Activated CD8-positive, alpha-beta memory T cell treated with anti-CD3 and anti-CD28 coated beads, Interleukin-2, amount 50 U/mL, for 24 hours (primary cell): ENCODE measurements at regions not wholly inside any gene's neighbourhood (a gene's known extent, or its start where the extent isn't known, plus 50 kb on each side); places are given as distances from the start of the nearest gene placed in this dataset.

ENCODE experiments used
- DNase-seq: peaks from one replicate; pipeline ENCODE4 v3.0.0-alpha.2; 2020; ENCODE audit errors: extremely low read depth

DNA sequence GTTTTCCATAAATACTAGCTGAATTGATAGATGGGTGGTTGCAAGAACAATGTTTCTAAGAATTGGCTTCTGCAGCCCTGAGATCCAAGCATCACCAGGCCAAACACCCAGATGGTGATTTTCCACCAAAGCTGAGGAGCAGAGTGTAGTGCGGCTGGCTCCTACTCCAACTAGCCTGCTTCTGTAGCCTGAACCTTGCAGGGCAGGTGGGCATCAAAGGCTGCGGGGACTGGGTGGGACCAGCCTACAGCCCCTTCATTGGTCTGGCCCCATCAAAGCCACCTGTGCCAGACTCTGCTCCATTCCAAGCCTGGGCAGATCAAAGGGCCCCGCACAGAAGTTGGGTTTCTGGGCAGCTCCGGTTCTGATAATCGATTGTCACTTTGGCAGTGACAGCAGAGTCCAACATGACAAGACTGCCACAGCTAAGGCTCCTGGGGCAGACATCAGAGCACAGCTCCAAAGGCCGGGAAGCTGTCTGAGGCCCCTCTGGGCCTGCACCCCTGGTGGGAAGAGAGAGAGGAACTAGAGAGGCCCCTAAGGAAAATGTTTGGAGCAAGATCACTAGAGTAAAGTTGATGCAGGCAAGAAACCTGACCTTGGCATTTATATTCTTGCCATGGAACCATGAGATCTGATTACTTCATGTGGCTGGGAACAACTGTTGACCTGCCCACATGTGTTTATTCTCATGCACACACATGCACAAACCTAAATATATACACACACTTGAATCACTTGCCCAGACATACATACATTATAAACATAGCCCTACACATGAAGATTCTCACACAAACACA lies 582.9 kb downstream of the INSC start:
- no peak for DNase-seq

DNA sequence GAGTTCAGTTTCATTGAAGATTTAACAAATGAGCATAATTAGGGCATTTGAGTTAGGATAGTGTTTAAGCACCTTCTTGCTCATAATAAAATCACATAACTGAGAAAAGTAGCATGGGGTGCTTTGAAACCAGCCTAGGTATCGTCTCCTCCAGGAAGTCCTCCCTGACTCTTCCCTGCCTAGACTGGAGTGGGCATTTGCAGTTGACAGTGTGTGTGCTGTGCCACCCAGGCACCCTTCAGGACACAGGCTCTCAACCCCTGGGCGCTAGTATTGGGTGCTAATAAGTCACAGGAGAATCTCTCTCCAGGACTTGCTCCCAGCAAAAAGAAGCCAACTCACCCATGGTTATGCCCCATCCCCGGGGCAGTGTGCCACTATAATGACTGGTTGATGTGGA lies 584.1 kb downstream of the INSC start:
- no peak for DNase-seq

DNA sequence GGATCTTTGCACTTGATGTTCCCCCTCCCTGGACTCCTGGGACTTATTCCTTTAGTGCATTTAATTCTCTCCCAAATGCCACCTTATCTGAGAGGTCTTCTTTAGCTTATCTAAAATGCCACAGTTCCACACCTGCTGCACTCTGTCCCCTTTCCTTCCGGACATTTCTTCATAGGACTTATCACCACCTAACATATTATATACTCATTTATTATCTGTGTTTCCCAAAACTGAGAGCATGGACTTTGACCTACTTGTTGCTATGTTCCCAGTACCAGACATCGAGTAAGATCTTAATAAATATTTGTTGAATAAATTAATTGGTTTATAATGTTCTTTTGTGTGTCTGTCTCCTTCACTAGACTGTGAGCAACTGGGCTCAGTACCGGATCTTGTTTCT lies 585.3 kb downstream of the INSC start:
- no peak for DNase-seq

DNA sequence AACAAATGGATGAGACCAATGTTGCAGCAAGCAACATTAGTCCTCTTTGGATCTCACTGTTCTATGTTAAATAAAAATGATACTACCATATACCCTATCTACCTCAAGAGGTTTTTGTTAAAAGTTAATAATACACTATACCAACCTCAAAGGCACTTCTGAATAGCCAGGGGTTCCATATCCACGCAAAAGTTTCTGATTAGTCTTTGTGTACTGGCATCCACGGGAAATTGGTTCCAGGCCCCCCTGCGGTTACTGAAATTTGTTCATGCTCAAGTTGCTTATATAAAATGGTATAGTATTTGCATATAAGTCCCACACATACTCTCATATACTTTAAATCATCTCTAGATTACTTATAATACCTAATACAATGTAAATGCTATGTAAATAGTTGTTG lies 585.7 kb downstream of the INSC start:
- DNase-seq, result no peak

GRCh38 chr11:15704064-15704463 lies 589.3 kb downstream of the INSC start:
- no peak for DNase-seq

DNA sequence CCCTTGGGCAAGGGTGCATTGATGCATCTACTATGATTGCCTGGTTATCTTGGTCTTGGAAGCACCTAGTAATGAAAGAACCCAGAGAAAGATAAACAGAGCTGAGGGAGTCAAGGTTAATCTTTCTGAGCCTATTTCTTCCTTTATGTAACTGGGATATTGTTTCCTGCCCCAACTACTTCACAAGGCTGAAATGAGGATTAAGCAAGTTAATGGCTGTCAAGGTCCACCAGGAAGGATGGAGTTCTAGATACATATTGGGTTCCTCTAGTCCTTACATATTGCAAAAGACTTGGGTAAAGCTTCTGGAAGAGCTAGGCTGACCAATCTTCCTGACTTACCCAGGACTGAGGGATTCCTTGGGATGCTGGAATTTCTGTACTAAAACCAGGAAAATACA lies 589.8 kb downstream of the INSC start:
- DNase-seq, result no peak

- no peak for DNase-seq
These were observed 591.2 kb downstream of the INSC start for GRCh38 chr11:15705891-15706290.

DNA sequence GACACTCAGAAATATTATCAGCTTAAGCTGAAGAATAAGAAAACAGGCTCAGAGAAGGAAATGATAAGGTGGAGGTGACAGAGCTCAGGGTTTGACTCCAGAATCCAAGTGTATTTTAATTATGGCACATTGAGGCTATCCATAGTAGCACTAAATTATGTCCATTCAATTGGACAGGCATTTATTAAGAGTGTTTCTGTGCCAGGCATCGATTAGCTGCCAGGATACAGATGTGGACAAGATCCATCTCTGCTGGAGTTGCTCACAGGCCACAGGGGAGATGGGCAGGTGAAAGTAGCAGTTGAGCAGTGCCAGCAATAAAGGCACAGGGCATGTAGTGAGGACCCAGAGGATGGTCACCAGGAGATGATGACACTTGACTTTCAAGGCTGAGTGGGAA lies 592.5 kb downstream of the INSC start:
- DNase-seq, result no peak

DNA sequence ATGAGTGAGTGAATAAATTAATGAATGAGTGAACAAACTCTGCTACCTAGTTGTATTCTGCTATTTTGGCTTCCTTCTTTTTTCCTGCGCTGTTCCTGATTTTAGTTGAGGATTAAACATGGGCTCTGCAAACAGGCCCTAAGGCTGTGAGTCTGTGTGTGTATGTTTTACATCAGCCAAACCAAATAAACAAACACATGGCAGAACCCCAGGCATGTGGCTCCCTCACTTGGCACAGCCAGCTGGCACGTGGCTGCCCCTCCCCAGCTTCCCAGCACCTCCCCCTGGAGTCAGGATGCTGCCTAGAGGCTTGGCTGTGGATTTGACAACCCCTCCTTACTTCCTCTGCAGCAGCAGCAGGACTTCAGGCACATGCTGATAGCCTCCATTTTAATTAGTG lies 593.2 kb downstream of the INSC start:
- DNase-seq, result no peak

DNA sequence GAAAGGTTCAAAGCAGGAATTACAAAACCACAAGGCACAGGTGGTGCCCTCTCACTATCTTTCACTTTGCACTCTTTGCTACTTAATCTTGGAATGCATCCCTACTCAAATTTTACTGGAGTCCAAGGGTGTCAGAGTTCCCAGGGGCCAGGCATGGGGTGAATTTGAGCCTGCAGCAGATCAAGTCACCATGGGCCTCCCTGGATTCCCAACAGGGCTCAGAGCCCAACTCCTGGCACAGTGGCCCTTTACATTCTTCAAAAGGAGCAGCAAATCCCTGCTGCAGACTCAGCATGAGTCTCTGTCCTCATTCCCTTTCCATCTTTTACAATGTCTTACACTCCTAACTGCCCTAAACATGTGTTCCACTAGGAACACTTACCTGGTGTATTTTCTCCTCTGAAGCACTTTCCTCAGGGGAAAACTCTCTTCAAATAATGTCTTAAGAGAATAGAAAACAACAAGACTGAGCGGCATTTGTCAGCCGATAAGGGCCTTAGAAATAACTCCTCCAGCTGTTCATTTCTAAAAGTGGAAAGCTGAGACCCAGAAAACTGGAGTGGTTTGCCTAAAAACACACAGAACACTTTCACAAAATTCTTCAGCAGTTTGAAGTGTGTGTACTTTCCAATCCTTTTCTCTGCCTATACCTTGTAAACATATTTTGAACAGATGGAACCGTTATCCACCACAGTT lies 596.0 kb downstream of the INSC start:
- DNase-seq, result no peak

DNA sequence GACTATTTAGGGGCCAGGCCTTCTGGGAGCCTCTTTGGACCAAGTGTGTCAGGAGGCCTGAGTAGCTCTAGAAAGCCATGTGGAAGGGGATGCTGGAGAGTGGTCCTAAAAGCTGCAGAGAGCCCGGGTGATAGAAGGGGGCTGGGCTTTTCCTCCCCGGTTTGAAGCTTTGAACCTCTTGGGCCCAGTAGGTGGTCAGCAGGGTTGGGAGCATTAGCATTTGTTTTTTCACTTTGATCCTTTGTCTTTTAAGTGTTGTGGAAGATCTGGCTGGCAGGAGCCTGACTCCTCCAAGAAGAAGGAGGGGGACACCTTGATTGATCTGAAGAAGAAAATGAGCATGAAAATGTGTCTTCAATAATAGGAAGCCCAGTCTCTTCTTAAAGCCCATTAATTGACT lies 596.6 kb downstream of the INSC start:
- no peak for DNase-seq

DNA sequence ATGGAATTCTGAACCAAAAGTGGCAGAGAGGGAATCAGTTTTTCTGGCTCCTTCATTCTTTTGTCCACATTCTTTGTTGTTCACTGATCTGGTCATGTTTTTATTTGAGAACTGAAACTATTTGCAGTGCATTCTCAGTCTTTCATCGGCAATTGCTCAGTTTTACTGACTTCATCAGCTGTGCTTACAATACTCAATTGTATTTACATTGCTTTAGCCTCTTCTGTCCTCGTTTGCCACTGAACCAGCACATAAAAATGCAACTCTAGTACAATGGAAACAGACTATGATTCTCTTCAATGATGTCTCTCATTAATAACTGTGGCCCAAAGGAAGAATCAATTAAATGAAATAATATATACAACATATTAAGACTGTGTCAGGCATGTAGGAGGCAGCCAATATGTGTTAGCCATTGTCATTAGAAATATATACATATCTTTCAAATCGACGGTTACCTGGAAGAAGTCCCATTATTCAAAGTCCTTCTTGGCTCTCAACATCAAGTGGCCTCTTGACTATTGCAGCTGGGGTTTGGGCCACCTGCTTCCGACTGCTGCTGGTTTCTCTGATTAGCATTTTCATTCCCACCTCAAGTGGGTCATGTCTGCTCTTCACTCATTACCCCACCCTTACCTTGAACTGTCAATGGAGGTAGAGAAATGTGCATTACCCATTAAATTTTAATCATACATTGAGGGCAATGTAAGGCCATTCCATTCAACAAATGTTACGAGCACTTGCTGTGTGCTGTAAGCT lies 600.1 kb downstream of the INSC start:
- DNase-seq, result no peak

- no peak for DNase-seq
These were observed 601.8 kb downstream of the INSC start for GRCh38 chr11:15716550-15716949.

DNA sequence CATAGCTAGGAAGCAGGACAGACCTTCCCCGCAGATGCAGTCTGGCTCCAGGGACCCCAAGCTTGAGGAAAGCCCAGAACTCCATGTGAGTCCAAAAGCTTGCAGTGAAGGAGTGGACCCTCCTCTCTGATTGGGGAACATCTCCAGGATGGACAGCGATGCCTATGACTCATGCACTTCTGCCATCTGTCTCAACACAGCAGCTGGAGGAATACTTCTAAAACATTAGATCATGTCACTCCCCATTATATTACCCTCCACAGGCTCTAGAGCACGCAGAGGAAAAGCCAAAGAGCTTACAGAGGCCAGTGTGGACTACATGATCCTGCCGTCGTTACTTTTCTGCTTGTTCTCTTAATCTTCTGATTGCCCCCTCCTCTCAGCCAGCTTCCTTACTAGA lies 605.7 kb downstream of the INSC start:
- no peak for DNase-seq

GRCh38 chr11:15723966-15724365 lies 609.2 kb downstream of the INSC start:
- DNase-seq, result no peak

- DNase-seq, result no peak
These were observed 609.9 kb downstream of the INSC start for GRCh38 chr11:15724601-15725000.

GRCh38 chr11:15725246-15725645 lies 610.5 kb downstream of the INSC start:
- DNase-seq, result no peak

GRCh38 chr11:15726221-15726746 lies 611.6 kb downstream of the INSC start:
- DNase-seq, result no peak

- no peak for DNase-seq
These were observed 612.3 kb downstream of the INSC start for GRCh38 chr11:15726893-15727519.

- DNase-seq, result no peak
These were observed 612.8 kb downstream of the INSC start for GRCh38 chr11:15727520-15727914.

DNA sequence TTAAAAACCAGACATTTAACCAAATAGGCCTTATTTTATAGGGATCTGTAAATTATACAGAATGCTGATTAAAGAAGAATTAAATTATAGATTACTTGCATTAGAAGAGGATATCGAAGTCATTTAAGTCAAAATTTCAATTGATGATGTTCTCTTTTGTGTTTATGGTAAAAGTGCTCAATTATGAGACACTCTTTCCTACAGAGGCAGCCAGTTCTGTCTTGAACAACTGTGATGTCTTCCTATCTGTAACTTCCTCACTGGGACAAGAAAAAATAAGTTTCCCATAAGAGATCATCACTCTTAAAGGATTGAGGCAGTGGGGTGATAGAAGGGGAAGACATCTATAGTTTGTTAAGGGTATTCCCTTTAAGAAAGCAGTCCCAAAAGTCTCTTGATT lies 613.5 kb downstream of the INSC start:
- no peak for DNase-seq
